Muscle layer of duodenum (tissue), 2 donors: ENCODE measurements at regions not wholly inside any gene's neighbourhood (a gene's known extent, or its start where the extent isn't known, plus 50 kb on each side); places are given as distances from the start of the nearest gene placed in this dataset.

ENCODE experiments used
- H3K27ac ChIP-seq: one replicate; pipeline ENCODE4 v1.7.0; 2013; ENCODE audit warnings: mild to moderate bottlenecking, low read length
- H3K27me3 ChIP-seq: one replicate; pipeline ENCODE4 v1.7.0; 2013; ENCODE audit warnings: low read depth, mild to moderate bottlenecking, control low read depth, low read length
- H3K36me3 ChIP-seq, 2 donors: one replicate each; pipeline ENCODE4 v1.7.0; 2013; ENCODE audit warnings: low read length in 2 of 2, control low read depth in 1 of 2, mild to moderate bottlenecking in 1 of 2; ENCODE audit not compliant: insufficient read depth in 2 of 2, control insufficient read depth in 1 of 2
- H3K4me1 ChIP-seq, 2 donors: one replicate each; pipeline ENCODE4 v1.7.0; 2013; ENCODE audit warnings: low read length in 2 of 2, mild to moderate bottlenecking in 2 of 2, control low read depth in 1 of 2, moderate library complexity in 1 of 2; ENCODE audit not compliant: insufficient read depth in 2 of 2, control insufficient read depth in 1 of 2
- H3K4me3 ChIP-seq, 2 donors: one replicate each; pipeline ENCODE4 v1.7.0; 2013; ENCODE audit warnings: low read length in 2 of 2, low read depth in 1 of 2, mild to moderate bottlenecking in 1 of 2
- H3K9me3 ChIP-seq, 2 donors: one replicate each; pipeline ENCODE4 v1.7.0; 2013; ENCODE audit warnings: low read length in 2 of 2, control low read depth in 1 of 2, mild to moderate bottlenecking in 1 of 2; ENCODE audit not compliant: control insufficient read depth in 1 of 2
- donor health status: healthy.

DNA sequence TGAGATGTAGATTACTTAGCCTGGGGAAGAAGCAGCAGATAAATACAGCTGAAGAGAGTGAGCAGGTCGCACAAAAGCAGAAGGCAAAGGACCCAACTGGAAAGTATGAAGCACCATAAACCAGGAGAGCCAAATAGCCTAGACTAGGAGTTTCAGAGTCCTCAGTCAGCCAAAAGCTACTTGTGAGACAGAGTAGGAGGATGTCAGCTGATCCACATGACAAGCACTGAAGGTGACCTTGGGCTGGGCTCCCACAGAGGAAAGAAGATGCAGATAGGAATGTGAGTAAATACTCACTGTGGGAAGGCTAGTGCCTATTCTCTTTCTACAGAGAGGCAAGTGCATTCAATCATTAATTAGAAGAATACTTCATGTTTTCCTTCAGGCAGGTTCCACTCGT, 274.0 kb upstream of the POU3F2 start:
- Histone ChIP-seq H3K4me3 (no peak overlapping the region), H3K27me3 (no peaks in the 10 kb centered on the region), H3K36me3 (no peaks in the 10 kb centered on the region), H3K4me1 (no peaks in the 10 kb centered on the region), H3K9me3 (no peaks in the 10 kb centered on the region), H3K27ac (no peak overlapping the region)

DNA sequence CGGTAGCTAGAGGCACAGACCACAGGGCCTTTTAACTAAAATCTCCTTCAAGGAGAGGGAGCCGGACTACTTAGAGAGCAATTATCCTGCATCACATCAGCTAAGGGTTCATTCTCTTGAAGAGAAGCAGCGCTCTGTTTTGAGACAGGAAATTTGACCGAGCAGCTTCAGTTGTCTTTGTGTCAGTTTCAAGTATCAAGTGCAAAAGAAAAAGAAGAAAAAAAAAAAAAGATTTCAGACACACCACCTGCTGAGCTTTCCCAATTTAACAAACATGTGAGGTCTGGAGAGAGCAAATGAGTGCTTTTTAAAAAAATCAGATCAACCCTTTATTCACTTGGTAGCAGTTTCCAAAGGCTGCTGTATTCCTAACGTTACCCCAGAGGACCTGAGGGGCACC, 273.5 kb upstream of the POU3F2 start:
- no peaks in the 10 kb centered on the region for H3K36me3 ChIP-seq
- H3K4me1 ChIP-seq, result no peaks in the 10 kb centered on the region
- no peaks in the 10 kb centered on the region for H3K9me3 ChIP-seq
- no peaks in the 10 kb centered on the region for H3K27me3 ChIP-seq
- H3K4me3 ChIP-seq, result no peak overlapping the region
- no peak overlapping the region for H3K27ac ChIP-seq

DNA sequence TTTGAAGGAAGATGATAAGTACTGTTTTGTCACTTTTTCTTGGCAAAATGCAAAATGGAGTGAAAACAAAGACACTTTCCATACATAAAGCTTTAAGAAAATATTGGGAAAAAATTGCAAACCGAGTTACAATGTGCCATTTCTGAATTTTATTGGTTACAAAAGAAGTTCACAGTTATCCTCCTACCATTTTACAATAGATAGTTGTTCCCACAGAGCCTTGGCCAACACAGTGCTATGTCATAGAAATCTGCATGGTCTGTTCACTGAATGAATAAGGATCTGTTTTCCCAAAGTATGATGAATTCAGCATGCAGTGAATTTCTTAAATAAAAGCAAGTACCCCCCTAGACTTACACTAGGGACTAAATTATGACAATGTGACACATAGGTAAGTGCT, 268.2 kb upstream of the POU3F2 start:
- Histone ChIP-seq H3K4me1 (no peaks in the 10 kb centered on the region), H3K9me3 (no peaks in the 10 kb centered on the region), H3K27ac (no peak overlapping the region), H3K4me3 (no peak overlapping the region), H3K36me3 (no peaks in the 10 kb centered on the region), H3K27me3 (no peaks in the 10 kb centered on the region)

DNA sequence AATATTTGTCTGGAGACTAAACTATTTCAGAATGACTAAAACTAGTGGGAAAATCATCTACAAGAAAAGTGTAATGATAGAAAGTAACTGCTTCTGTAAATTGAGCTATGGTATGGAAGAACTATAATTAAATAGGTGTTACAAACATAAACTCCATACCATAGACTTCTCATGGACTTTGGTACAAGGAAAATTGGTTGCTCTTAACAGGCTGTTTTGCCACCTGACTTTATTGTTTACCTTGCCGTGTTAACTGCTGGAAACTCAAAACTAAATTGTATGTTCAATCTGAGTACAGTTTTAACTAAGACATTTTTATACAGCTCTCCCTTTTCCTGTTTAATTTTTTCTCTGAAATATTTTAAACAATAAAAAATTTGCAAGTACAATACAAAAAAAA, 261.8 kb upstream of the POU3F2 start:
- Histone ChIP-seq H3K27ac (no peak overlapping the region), H3K4me3 (no peak overlapping the region), H3K9me3 (no peaks in the 10 kb centered on the region), H3K4me1 (peaks cover 0 to 11% of the 10 kb centered on the region in 2 donors), H3K36me3 (no peaks in the 10 kb centered on the region), H3K27me3 (no peaks in the 10 kb centered on the region)

DNA sequence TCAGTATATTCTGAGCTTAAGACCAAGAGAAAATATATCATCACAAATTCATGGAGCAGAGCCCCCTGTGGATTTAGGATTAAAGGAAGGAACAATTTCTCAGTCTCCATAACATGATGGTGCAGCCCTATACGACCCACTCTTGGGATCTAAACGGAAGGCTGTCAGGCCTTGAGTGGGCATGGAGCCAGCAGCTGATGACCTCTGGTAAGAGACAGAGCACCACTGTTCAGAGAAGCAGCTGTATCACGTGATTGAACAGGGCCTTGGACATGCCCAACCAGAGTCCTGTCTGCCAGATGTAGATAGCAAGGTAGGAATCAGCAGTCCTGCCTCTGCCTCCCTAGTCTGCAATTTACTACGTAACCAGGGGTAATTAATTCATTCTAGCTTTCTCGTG, 259.4 kb upstream of the POU3F2 start:
- Histone ChIP-seq H3K36me3 (no peaks in the 10 kb centered on the region), H3K9me3 (no peaks in the 10 kb centered on the region), H3K27ac (no peak overlapping the region), H3K4me3 (no peak overlapping the region), H3K4me1 (peaks cover 0 to 11% of the 10 kb centered on the region in 2 donors), H3K27me3 (no peaks in the 10 kb centered on the region)

DNA sequence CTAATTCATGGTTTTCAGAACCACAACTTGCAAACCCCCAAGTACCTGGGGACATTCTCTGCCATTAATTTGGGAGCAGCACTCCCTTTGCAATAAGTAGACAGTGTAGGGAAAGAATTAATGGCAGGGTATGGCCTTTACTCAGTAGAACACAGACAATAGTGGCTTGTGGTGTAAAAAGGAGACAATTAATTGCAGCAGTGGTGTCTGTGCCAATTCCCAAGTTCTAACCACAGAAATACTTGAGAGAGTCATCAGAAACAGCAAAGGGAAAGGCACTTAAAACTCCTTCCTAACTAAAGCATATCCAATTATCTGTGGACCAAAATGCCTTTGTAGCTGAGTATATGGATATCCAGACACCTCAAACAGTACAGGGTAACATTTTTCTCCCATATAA, 257.6 kb upstream of the POU3F2 start:
- Histone ChIP-seq H3K27ac (no peak overlapping the region), H3K4me3 (no peak overlapping the region), H3K36me3 (no peaks in the 10 kb centered on the region), H3K4me1 (peaks cover 0 to 11% of the 10 kb centered on the region in 2 donors), H3K9me3 (no peaks in the 10 kb centered on the region), H3K27me3 (no peaks in the 10 kb centered on the region)

DNA sequence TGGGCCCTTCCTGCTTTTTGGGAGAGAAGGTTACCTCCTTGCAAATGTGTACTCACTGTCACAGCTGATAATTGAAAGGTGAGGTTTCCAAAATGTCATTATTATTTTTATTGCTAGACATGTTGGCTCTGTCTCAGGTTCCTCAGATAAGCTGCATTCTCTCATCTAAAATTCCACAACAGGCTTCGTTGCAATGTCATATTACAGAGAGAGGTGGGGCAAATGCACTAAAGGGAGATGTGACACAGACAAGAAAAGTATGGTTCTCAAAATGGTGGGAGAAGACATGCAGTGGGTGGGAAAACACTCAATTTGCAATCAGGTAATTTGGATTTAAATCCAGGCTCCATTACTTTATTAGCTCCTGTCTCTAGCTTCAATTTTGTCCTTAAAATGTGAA, 256.4 kb upstream of the POU3F2 start:
- Histone ChIP-seq H3K27ac (no peak overlapping the region), H3K27me3 (no peaks in the 10 kb centered on the region), H3K4me1 (peaks cover 0 to 11% of the 10 kb centered on the region in 2 donors), H3K36me3 (no peaks in the 10 kb centered on the region), H3K4me3 (no peak overlapping the region), H3K9me3 (no peaks in the 10 kb centered on the region)

DNA sequence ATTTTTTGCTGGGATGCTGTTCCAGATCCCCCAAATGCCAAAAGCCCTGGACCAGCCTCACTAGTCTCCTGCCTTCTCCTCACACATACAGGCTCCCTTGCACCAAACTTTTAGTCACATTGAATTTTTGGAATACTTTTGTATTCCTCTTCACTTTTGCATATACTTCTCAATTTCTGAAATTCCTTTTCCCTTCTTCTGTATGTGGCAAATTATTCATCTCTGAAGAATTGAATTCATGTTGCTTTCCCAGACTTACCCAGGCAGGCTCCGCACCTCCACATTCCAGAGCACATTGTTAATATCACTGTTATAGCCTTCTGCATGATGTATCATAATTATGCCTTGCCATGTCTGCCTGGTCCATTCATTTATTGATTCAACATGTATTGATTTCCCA, 255.3 kb upstream of the POU3F2 start:
- Histone ChIP-seq H3K27ac (no peak overlapping the region), H3K9me3 (no peaks in the 10 kb centered on the region), H3K27me3 (no peaks in the 10 kb centered on the region), H3K4me3 (no peak overlapping the region), H3K4me1 (peaks cover 0 to 11% of the 10 kb centered on the region in 2 donors), H3K36me3 (no peaks in the 10 kb centered on the region)

DNA sequence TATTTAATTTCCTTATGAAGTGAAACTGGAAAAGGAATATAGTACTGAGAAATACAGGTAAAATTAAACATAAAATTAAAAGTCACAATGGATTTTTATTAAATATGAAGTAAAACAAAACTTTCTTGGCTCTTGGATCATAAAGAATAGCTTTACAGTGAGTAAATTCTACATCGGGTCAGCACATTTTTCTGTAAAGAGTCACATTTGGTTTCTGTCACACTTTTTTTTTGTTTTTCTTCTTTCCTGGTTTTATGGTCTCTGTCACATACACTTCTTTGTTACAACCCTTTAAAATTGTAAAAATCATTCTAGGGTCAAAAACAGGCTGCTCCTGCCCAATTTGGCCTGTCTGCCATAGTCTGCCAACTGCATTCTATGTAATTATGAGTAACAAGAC, 254.4 kb upstream of the POU3F2 start:
- Histone ChIP-seq H3K4me1 (peaks cover 0 to 4% of the 10 kb centered on the region in 2 donors), H3K9me3 (no peaks in the 10 kb centered on the region), H3K27me3 (no peaks in the 10 kb centered on the region), H3K36me3 (no peaks in the 10 kb centered on the region), H3K4me3 (no peak overlapping the region), H3K27ac (no peak overlapping the region)

DNA sequence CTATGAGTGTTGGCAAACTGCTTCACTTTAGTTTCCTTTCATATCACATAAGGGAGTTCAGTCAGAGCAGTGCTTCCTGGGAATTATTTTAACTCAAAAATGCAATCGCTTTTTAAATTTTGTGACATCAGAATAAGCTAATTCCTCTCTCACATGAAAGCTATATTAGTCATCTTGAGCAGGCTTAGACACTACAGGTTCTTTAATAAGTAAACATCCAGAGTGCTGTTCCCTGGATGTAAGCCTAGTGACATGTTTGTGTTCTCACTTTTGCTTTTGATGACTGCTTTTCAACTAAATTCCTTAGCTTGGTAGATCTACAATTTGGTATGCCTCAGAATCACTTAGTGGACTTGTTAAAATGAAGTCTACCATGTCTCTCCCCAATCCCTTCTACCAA, 252.7 kb upstream of the POU3F2 start:
- Histone ChIP-seq H3K9me3 (no peaks in the 10 kb centered on the region), H3K36me3 (no peaks in the 10 kb centered on the region), H3K27ac (no peak overlapping the region), H3K4me3 (no peak overlapping the region), H3K27me3 (no peaks in the 10 kb centered on the region), H3K4me1 (no peaks in the 10 kb centered on the region)

DNA sequence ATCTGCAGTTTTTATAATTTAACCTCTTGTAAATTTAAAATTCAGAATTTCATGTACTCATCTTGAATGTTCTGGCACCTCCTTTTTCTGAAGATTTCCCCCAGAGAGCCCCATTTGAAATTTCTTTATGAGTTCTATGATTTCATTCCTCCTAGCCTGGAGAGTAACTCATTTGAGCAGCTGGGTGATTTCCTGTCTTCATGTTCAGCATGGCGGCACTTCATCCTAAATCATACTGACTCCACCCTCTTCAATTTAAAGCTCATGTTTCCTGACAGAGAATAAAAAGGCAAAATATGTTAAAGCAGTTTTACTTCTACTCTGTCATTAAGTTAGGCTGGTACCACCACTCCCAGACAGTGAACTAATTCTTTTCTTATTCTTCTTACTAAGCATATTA, 250.9 kb upstream of the POU3F2 start:
- H3K27me3 ChIP-seq, result no peaks in the 10 kb centered on the region
- no peak overlapping the region for H3K4me3 ChIP-seq
- H3K36me3 ChIP-seq, result no peaks in the 10 kb centered on the region
- H3K27ac ChIP-seq, result no peak overlapping the region
- no peaks in the 10 kb centered on the region for H3K9me3 ChIP-seq
- no peaks in the 10 kb centered on the region for H3K4me1 ChIP-seq

DNA sequence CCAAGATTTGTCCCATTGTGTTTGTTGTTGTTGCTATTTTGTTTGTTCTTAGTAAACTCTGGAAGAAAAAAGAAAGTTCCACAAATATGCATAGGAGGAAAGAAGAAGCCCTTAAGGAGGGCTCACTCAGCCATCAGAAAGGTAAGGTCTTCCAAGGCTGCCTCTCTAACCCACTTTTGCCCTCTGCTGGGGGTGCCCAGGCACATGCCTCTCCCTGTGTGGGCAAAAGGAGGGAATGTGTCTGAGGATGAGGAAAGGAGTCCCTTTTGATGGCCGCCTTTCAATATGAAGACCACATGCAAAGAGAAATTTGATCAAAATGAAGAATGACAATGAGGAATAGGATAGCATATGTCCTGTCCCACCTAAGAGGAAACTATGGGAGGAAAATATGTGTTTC, 248.2 kb upstream of the POU3F2 start:
- H3K27ac ChIP-seq, result no peak overlapping the region

More for the DNA sequence above, 248.2 kb upstream of the POU3F2 start:
- Histone ChIP-seq H3K4me1 (no peaks in the 10 kb centered on the region), H3K9me3 (no peaks in the 10 kb centered on the region), H3K36me3 (no peaks in the 10 kb centered on the region), H3K27me3 (no peaks in the 10 kb centered on the region), H3K4me3 (no peak overlapping the region)
